HG03571 (cell line): ENCODE measurements at regions not wholly inside any gene's neighbourhood (a gene's known extent, or its start where the extent isn't known, plus 50 kb on each side); places are given as distances from the start of the nearest gene placed in this dataset.
"Not testable (repeated sequence)": the region's sequence is repeated elsewhere in the genome, so short reads cannot be mapped to it uniquely, and the experiment has no call there.

Experiments
- ATAC-seq: cut with Tn5 transposase; IDR thresholded peaks from one replicate; pipeline ENCODE4 v1.9.1; 2021; ENCODE audit not compliant: unreplicated experiment

GRCh38 chr6:68080074-68080473 is 555.0 kb upstream of the ADGRB3 start:
- no peak for ATAC-seq

- no peak for ATAC-seq
These were observed 557.4 kb upstream of the ADGRB3 start for GRCh38 chr6:68077661-68078060.

GRCh38 chr6:68071740-68072139 is 563.3 kb upstream of the ADGRB3 start:
- ATAC-seq = no peak

- no peak for ATAC-seq
These were observed 565.0 kb upstream of the ADGRB3 start for GRCh38 chr6:68069921-68070710.

- ATAC-seq = peak; percentile 66
These were observed 575.2 kb upstream of the ADGRB3 start for GRCh38 chr6:68059899-68060298.

GRCh38 chr6:68059261-68059660 is 575.8 kb upstream of the ADGRB3 start:
- no peak for ATAC-seq

DNA sequence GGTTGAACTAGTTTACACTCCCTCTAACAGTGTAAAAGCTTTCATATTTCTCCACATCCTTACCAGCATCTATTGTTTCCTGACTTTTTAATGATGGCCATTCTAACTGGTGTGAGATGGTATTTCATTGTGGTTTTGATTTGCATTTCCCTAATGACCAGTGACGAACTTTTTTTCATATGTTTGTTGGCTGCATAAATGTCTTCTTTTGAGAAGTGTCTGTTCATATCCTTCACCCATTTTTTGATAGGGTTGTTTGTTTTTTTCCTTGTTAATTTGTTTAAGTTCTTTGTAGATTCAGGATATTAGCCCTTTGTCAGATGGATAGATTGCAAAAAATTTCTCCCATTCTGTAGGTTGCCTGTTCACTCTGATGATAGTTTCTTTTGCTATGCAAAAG is 578.5 kb upstream of the ADGRB3 start:
- ATAC-seq = not testable (repeated sequence)

DNA sequence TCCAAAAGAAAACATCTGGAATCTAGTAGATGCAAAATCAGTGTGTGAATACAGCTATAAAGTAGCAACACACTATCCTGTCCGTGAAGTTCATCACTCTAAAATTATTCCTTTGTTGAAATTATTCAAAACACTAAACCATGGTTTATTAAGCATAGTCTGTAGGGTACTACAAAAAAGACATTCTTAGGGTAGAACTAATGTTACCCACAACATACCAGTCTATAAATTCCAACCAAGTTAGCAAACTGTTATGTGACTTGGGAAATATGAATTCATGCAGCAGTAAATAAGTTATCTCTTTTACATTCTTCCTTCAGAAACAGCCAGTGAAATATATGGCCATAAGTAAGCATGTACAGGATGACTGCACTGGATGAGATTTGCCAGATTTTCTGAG is 580.3 kb upstream of the ADGRB3 start:
- ATAC-seq = no peak

DNA sequence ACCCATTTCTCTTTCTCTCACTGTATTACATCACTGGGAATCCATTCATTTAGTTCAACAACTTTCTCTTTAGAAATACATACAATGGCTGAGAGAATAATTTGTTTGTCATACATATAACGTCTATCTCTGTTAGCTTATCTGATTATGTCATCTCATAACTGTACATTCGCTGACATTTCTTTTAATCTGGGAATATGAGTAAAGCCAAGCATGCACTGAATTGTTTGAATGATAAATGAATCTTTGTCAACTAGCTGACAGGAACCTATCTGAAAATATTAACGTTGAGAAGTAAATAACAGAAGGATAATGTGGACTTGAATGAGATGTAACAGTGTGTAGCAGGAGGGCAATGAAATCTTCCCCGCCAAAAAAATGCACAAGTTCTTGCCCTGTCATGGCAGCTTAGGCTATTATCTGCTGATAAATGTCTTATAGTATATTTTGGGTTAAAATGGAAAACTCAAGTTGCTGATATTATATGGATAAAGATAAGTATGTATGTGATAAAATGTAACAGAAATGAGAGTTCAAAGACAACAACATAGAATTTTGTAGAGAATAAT is 581.2 kb upstream of the ADGRB3 start:
- no peak for ATAC-seq

GRCh38 chr6:68052234-68052633 is 582.8 kb upstream of the ADGRB3 start:
- no peak for ATAC-seq

- no peak for ATAC-seq
These were observed 585.5 kb upstream of the ADGRB3 start for GRCh38 chr6:68049562-68049961.

GRCh38 chr6:68046756-68047155 is 588.3 kb upstream of the ADGRB3 start:
- no peak for ATAC-seq

DNA sequence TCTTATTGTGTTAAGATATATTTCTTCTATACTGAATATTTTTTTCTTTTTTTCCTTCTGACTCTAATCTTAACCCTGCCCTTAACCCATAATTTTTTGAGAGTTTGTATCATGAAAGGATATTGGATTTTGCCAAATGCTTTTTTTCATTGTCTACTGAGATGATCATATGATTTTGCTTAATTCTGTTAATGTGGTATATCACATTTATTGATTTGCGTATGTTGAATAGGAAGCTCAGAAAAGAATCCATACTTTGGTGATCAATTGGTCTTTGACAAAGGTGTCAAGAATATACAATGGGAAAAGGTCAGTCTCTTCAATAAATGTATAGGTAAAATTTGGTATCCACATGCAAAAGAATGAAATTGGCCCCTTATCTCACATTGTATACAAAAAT is 588.8 kb upstream of the ADGRB3 start:
- no peak for ATAC-seq

DNA sequence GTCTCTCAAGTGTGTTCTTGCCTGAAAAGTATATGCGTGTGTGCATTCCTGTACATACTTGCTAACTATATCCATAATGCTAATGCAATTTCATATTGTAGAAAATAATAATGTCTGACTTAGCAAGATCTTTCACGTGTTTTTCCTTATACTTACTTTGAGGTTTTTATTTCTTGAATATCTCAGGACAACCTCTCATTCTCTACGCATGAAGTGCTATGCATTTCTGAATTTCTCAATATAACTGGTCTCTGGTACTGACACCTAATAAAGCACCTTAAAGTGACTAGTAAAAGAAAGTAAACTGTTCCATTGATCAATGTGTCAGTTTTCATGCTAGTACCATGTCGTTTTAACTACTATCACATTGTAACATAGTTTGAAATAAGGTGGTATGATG is 589.9 kb upstream of the ADGRB3 start:
- no peak for ATAC-seq

DNA sequence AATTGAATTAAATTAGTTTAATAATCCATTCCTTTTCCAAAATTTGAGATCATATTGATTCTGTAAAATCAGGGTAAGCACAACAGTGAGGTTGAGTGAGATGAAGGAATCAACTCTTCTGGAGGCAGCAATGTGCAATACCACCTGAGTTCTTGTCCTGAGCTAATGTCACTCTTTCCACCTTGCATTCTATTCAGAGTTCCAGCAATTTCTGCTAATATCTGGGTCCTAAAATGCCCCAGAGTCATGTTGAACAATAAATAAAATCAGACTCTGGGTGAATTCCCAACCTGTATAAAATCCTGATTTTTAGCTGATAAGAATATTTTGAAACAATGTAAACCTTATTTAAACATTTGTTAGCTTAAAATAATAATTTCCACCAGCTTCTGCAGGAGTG is 590.8 kb upstream of the ADGRB3 start:
- ATAC-seq = no peak

DNA sequence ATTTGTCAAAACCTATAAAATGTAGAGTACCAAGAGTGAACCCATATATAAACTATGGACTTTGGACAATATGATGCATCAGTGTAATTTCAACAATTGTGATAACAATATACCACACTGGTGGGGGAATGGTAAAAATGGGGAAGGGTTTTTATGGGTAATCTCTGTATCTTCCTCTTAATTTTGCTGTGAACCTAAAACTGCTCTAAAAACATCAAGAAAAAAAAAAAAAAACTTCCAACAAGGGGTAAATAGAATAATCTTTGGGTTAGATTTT is 592.0 kb upstream of the ADGRB3 start:
- ATAC-seq = no peak

GRCh38 chr6:68042339-68043121 is 592.6 kb upstream of the ADGRB3 start:
- ATAC-seq = no peak

GRCh38 chr6:68040780-68041179 is 594.3 kb upstream of the ADGRB3 start:
- no peak for ATAC-seq

GRCh38 chr6:68040312-68040778 is 594.7 kb upstream of the ADGRB3 start:
- ATAC-seq = no peak

DNA sequence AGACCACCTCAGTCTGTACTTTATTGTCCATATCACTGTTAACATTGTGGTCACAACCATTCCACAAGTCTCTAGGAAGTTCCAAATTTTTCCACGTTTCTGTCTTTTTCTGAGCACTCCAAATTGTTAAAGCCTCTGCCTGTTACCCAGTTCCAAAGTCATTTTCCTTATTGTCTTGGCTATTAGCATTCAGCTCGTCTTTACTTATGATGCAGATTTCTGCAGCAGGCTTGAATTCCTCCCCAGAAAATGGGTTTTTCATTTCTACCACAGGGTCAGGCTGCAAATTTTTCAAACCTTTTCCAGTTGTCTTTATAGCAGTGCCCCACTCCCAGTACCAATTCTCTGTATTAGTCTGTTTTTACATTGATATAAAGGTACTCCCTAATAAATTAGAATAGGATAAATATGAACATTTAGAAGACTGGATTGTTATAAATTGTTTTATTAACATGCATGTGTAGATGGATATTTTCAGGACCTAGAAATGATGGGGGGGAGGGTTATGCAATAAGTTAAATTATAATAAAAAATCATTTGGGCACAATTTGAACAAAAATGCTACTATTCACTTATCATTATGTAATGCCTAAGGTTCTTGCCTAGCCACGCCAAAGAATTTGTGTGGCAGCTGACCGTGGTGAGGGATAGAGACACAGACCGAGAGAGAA is 595.3 kb upstream of the ADGRB3 start:
- no peak for ATAC-seq

GRCh38 chr6:68038815-68039408 is 596.2 kb upstream of the ADGRB3 start:
- ATAC-seq = no peak
